ENCODE measurements at regions not wholly inside any gene's neighbourhood (a gene's known extent, or its start where the extent isn't known, plus 50 kb on each side); places are given as distances from the start of the nearest gene placed in this dataset.

- Histone ChIP-seq H3K27me3 (ENCODE audit: control insufficient read depth, insufficient read depth, low read length) (no peaks in the 10 kb centered on the region), H3K4me3 (ENCODE audit: low read depth, low read length) (no peak overlapping the region), H3K36me3 (ENCODE audit: control insufficient read depth, insufficient read depth, low read length) (no peaks in the 10 kb centered on the region)
- DNase-seq (ENCODE audit: low read depth) (no peak), FAIRE-seq (no peak)
- TF ChIP-seq CTCF (IDR thresholded peaks at IDR 0.05; ENCODE audit: insufficient read depth, low read length, severe bottlenecking), result no peak
Measured at GRCh38 chr2:209044307-209044706, 379.5 kb upstream of the MAP2 start.

GRCh38 chr2:209046163-209046562, 377.7 kb upstream of the MAP2 start:
- Histone ChIP-seq H3K4me3 (ENCODE audit: low read depth, low read length) (no peak overlapping the region), H3K36me3 (ENCODE audit: control insufficient read depth, insufficient read depth, low read length) (no peaks in the 10 kb centered on the region), H3K27me3 (ENCODE audit: control insufficient read depth, insufficient read depth, low read length) (no peaks in the 10 kb centered on the region)
- no peak for DNase-seq (ENCODE audit: low read depth)
- TF ChIP-seq CTCF (IDR thresholded peaks at IDR 0.05; ENCODE audit: insufficient read depth, low read length, severe bottlenecking), result no peak
- no peak for FAIRE-seq

- no peak for DNase-seq (ENCODE audit: low read depth)
- Histone ChIP-seq H3K4me3 (ENCODE audit: low read depth, low read length) (no peak overlapping the region), H3K27me3 (ENCODE audit: control insufficient read depth, insufficient read depth, low read length) (no peaks in the 10 kb centered on the region), H3K36me3 (ENCODE audit: control insufficient read depth, insufficient read depth, low read length) (no peaks in the 10 kb centered on the region)
- no peak for TF ChIP-seq CTCF (IDR thresholded peaks at IDR 0.05; ENCODE audit: insufficient read depth, low read length, severe bottlenecking)
- no peak for FAIRE-seq
Measured at GRCh38 chr2:209049608-209050007, 374.2 kb upstream of the MAP2 start.

- FAIRE-seq (no peak), DNase-seq (ENCODE audit: low read depth) (no peak)
- Histone ChIP-seq H3K4me3 (ENCODE audit: low read depth, low read length) (no peak overlapping the region), H3K27me3 (ENCODE audit: control insufficient read depth, insufficient read depth, low read length) (no peaks in the 10 kb centered on the region), H3K36me3 (ENCODE audit: control insufficient read depth, insufficient read depth, low read length) (no peaks in the 10 kb centered on the region)
- TF ChIP-seq CTCF (IDR thresholded peaks at IDR 0.05; ENCODE audit: insufficient read depth, low read length, severe bottlenecking), result no peak
Measured at GRCh38 chr2:209062210-209062609, 361.6 kb upstream of the MAP2 start.

- H3K36me3 ChIP-seq (ENCODE audit: control insufficient read depth, insufficient read depth, low read length), result no peaks in the 10 kb centered on the region
- H3K4me3 ChIP-seq (ENCODE audit: low read depth, low read length), result no peak overlapping the region
- DNase-seq (ENCODE audit: low read depth), result no peak
- no peaks in the 10 kb centered on the region for H3K27me3 ChIP-seq (ENCODE audit: control insufficient read depth, insufficient read depth, low read length)
- TF ChIP-seq CTCF (IDR thresholded peaks at IDR 0.05; ENCODE audit: insufficient read depth, low read length, severe bottlenecking), result no peak
- FAIRE-seq, result no peak
Measured at GRCh38 chr2:209070262-209070661, 353.6 kb upstream of the MAP2 start.

GRCh38 chr2:209073151-209073550, 350.7 kb upstream of the MAP2 start:
- no peak for TF ChIP-seq CTCF (IDR thresholded peaks at IDR 0.05; ENCODE audit: insufficient read depth, low read length, severe bottlenecking)
- Histone ChIP-seq H3K4me3 (ENCODE audit: low read depth, low read length) (no peak overlapping the region), H3K27me3 (ENCODE audit: control insufficient read depth, insufficient read depth, low read length) (no peaks in the 10 kb centered on the region), H3K36me3 (ENCODE audit: control insufficient read depth, insufficient read depth, low read length) (no peaks in the 10 kb centered on the region)
- DNase-seq (ENCODE audit: low read depth), result no peak
- FAIRE-seq, result no peak
